Parathyroid adenoma (tissue), 2 donors: ENCODE measurements at regions not wholly inside any gene's neighbourhood (a gene's known extent, or its start where the extent isn't known, plus 50 kb on each side); places are given as distances from the start of the nearest gene placed in this dataset.

ENCODE experiments used
- H2AFZ ChIP-seq: fragments of 300-600 bp; sonication (generic); one replicate; pipeline ENCODE4 v1.7.0; 2017; ENCODE audit warnings: antibody characterized with exemption, mild to moderate bottlenecking
- H3K27ac ChIP-seq: fragments of 300-600 bp; sonication (generic); one replicate; pipeline ENCODE4 v1.7.0; 2017
- H3K27me3 ChIP-seq: fragments of 300-600 bp; sonication (generic); one replicate; pipeline ENCODE4 v1.7.0; 2017; ENCODE audit warnings: low read length; ENCODE audit not compliant: control insufficient read depth, insufficient read depth
- H3K36me3 ChIP-seq: fragments of 300-600 bp; sonication (generic); one replicate; pipeline ENCODE4 v1.7.0; 2017; ENCODE audit warnings: low read length; ENCODE audit not compliant: control insufficient read depth, insufficient read depth
- H3K4me1 ChIP-seq: fragments of 300-600 bp; sonication (generic); one replicate; pipeline ENCODE4 v1.7.0; 2017; ENCODE audit warnings: control low read depth
- H3K4me2 ChIP-seq: fragments of 300-600 bp; sonication (generic); one replicate; pipeline ENCODE4 v1.7.0; 2017; ENCODE audit warnings: low read length
- H3K4me3 ChIP-seq: fragments of 300-600 bp; sonication (generic); one replicate; pipeline ENCODE4 v1.7.0; 2017; ENCODE audit warnings: low read depth, low read length
- H3K79me2 ChIP-seq: fragments of 300-600 bp; sonication (generic); one replicate; pipeline ENCODE4 v1.7.0; 2017; ENCODE audit warnings: control low read depth
- H3K9ac ChIP-seq: fragments of 300-600 bp; sonication (generic); one replicate; pipeline ENCODE4 v1.7.0; 2017; ENCODE audit warnings: mild to moderate bottlenecking
- H3K9me3 ChIP-seq: fragments of 300-600 bp; sonication (generic); one replicate; pipeline ENCODE4 v1.7.0; 2017; ENCODE audit warnings: low read length; ENCODE audit not compliant: control insufficient read depth
- TF ChIP-seq, protein P1 (sequence below): fragments of 300-600 bp; sonication (generic); IDR thresholded peaks from one replicate; pipeline ENCODE4 v1.7.0; 2017; ENCODE audit warnings: antibody characterized with exemption, mild to moderate bottlenecking
- donor health status: primary hyperparathyroidism.

DNA sequence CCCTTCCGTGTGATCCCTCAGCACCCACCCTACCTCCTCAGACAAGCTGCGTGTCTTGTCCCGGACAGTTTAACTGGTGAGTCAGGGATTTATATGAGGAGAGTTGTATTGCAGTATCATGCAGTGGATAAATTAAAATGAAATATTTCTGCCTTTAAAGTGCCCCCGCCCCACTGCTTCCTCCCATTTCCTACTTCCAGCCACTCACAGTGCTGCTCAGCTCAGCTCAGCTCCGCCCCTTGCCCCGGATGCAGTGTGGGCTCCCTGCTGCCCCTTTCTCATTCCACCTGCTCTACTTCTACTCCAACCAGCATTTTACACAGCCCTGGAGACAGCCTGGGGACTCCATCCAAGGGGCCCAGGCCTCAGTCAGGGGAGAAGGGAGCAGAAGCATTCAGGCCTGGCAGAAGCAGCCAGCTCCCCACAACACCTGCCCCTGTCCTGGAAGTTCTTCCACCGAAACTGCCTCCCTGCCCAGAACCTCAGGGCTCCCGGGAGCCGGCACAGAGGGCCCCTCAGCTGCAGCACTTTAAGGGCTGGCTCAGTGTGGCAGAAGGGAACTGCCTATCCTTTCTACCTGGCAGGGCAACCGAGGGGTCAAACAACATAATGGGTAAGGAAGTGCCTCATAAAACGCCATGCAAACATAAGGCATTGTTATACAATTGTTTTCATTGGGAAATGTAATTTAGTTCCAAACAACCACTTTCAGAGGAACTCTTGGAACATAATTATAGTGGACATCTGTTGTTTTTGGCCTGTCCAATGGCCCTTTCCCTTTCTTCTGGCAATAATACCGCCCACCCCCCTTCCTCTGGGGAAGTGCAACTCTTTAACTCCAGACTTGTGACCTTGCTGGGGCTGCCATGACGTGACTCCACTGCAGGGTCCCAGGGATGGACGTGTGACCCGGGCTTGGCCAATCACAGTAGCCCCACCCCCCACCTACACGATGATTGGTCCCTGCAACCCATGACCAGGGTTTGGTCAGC lies 102.3 kb downstream of the LIPG start:
- Histone ChIP-seq H3K9me3 (no peaks in the 10 kb centered on the region), H2AFZ (no peak overlapping the region), H3K4me2 (no peak overlapping the region), H3K4me1 (no peaks in the 10 kb centered on the region), H3K79me2 (no peaks in the 10 kb centered on the region), H3K27ac (no peak overlapping the region), H3K4me3 (no peak overlapping the region), H3K36me3 (no peaks in the 10 kb centered on the region), H3K27me3 (no peaks in the 10 kb centered on the region), H3K9ac (no peak overlapping the region)
- TF ChIP-seq, protein P1, sequence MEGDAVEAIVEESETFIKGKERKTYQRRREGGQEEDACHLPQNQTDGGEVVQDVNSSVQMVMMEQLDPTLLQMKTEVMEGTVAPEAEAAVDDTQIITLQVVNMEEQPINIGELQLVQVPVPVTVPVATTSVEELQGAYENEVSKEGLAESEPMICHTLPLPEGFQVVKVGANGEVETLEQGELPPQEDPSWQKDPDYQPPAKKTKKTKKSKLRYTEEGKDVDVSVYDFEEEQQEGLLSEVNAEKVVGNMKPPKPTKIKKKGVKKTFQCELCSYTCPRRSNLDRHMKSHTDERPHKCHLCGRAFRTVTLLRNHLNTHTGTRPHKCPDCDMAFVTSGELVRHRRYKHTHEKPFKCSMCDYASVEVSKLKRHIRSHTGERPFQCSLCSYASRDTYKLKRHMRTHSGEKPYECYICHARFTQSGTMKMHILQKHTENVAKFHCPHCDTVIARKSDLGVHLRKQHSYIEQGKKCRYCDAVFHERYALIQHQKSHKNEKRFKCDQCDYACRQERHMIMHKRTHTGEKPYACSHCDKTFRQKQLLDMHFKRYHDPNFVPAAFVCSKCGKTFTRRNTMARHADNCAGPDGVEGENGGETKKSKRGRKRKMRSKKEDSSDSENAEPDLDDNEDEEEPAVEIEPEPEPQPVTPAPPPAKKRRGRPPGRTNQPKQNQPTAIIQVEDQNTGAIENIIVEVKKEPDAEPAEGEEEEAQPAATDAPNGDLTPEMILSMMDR: no peak

DNA sequence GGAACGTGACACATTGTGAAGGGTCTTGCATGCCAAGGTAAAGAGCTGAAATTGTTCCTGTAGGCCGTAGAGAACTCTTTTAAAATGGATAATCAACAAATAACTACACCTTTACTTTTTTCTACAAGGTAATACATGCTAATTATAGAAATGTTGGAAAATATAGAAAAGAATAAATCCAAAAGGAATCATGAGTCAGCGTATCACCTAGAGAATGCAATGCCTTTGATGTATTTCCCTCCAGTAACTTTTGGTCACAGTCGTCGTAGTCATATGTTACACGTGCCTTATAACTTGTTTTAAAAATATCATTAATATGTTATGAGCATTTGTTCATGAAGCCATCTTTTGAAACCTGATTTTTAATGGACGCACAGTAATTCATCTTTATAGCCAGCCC lies 100.6 kb downstream of the LIPG start:
- TF ChIP-seq, protein P1: no peak
- Histone ChIP-seq H3K9me3 (no peaks in the 10 kb centered on the region), H2AFZ (no peak overlapping the region), H3K4me3 (no peak overlapping the region), H3K27ac (no peak overlapping the region), H3K79me2 (no peaks in the 10 kb centered on the region), H3K4me1 (no peaks in the 10 kb centered on the region), H3K4me2 (no peak overlapping the region), H3K9ac (no peak overlapping the region), H3K36me3 (no peaks in the 10 kb centered on the region), H3K27me3 (no peaks in the 10 kb centered on the region)

DNA sequence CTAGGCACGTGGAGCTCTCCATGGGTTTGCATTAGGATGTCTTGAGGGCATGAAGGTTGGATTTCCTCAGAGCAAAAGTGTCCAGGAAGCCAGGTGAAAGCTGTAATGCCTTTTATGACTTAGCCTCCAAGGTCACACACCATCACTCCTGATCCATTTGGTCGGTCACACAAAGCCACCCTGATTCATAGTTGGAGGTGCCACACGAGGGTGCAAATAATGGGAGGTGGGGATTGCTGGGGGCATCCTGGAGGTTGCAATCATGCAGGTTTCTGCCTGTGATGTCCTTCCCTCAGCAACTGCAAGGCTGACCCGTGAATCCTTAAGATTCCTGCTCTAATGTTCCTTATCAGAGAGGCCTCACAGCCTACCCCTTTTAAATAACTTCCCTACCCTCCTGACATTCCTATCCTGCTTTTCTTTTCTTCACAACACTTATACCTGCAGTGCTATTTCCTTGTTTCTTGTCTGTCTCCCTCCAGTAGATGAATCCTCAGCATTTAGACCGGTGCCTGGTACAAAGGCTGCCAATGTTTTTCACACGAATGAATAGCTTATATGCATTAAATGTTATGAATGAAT lies 97.1 kb downstream of the LIPG start:
- TF ChIP-seq, protein P1: no peak
- Histone ChIP-seq H3K36me3 (no peaks in the 10 kb centered on the region), H3K79me2 (no peaks in the 10 kb centered on the region)

DNA sequence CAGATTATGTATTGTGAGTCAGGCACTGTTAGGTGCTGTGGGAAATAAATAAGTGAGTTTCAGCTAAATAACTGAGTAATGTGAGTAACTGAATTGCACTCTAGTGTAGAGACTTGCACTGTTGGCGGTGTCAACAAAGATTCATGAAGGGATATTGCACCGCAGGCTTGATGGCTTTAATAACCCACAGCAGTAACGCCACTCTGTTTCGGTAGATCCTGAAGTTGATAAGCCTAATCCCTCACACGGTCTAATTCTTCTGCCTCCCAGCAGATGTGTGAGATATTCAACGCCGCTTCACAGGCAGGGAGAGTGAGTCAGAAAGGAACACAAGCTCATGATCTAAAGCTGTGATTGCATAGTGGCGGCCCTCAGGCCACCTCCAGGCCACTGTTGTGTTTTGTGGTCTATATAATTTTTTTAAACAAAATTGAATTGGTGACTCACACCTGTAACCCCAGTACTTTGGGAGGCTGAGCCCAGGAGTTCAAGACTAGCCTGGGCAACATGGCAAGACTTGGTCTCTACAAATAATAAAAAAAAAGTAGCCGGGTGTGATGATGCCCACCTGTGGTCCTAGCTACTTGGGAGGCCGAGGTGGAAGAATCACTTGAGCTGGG lies 94.3 kb downstream of the LIPG start:
- no peaks in the 10 kb centered on the region for H3K27me3 ChIP-seq
- no peak overlapping the region for H2AFZ ChIP-seq
- no peak overlapping the region for H3K9ac ChIP-seq
- H3K4me2 ChIP-seq: peak overlapping the region; percentile 21
- H3K36me3 ChIP-seq: no peaks in the 10 kb centered on the region
- TF ChIP-seq, protein P1: no peak
- H3K9me3 ChIP-seq: no peaks in the 10 kb centered on the region
- H3K27ac ChIP-seq: no peak overlapping the region
- peaks cover 11% of the 10 kb centered on the region for H3K4me1 ChIP-seq
- H3K4me3 ChIP-seq: no peak overlapping the region
- no peaks in the 10 kb centered on the region for H3K79me2 ChIP-seq

More for the DNA sequence above, 97.1 kb downstream of the LIPG start:
- Histone ChIP-seq H3K9me3 (no peaks in the 10 kb centered on the region), H3K27ac (no peak overlapping the region), H3K4me3 (no peak overlapping the region), H3K27me3 (no peaks in the 10 kb centered on the region), H3K9ac (no peak overlapping the region), H2AFZ (no peak overlapping the region), H3K4me1 (peaks cover 5% of the 10 kb centered on the region), H3K4me2 (no peak overlapping the region)
